GM19372 (cell line): ENCODE measurements at regions not wholly inside any gene's neighbourhood (a gene's known extent, or its start where the extent isn't known, plus 50 kb on each side); places are given as distances from the start of the nearest gene placed in this dataset.

Source experiments
- ATAC-seq: cut with Tn5 transposase; IDR thresholded peaks from one replicate; pipeline ENCODE4 v1.9.1; 2021; ENCODE audit warnings: mild to moderate bottlenecking, low read depth, moderate library complexity; ENCODE audit not compliant: unreplicated experiment

GRCh38 chr5:89998519-89999305, 410.8 kb downstream of the CETN3 start:
- no peak for ATAC-seq

GRCh38 chr5:89996890-89997289, 412.7 kb downstream of the CETN3 start:
- no peak for ATAC-seq

GRCh38 chr5:89996335-89996734, 413.2 kb downstream of the CETN3 start:
- no peak for ATAC-seq

GRCh38 chr5:89994266-89994665, 415.3 kb downstream of the CETN3 start:
- no peak for ATAC-seq

- ATAC-seq = no peak
These were observed 417.4 kb downstream of the CETN3 start for GRCh38 chr5:89992201-89992600.

GRCh38 chr5:89991592-89991991, 418.0 kb downstream of the CETN3 start:
- ATAC-seq = no peak

GRCh38 chr5:89989776-89990175, 419.8 kb downstream of the CETN3 start:
- no peak for ATAC-seq

GRCh38 chr5:89988998-89989655, 420.4 kb downstream of the CETN3 start:
- ATAC-seq = no peak

GRCh38 chr5:89988129-89988810, 421.3 kb downstream of the CETN3 start:
- ATAC-seq = no peak

GRCh38 chr5:89983216-89983615, 426.3 kb downstream of the CETN3 start:
- ATAC-seq = no peak

- no peak for ATAC-seq
These were observed 427.4 kb downstream of the CETN3 start for GRCh38 chr5:89981878-89982773.

GRCh38 chr5:89981021-89981420, 428.5 kb downstream of the CETN3 start:
- no peak for ATAC-seq

GRCh38 chr5:89973516-89973915, 436.0 kb downstream of the CETN3 start:
- no peak for ATAC-seq

- ATAC-seq = no peak
These were observed 436.7 kb downstream of the CETN3 start for GRCh38 chr5:89972901-89973300.

GRCh38 chr5:89968958-89969381, 440.6 kb downstream of the CETN3 start:
- ATAC-seq = no peak

GRCh38 chr5:89967771-89968444, 441.6 kb downstream of the CETN3 start:
- ATAC-seq = no peak

GRCh38 chr5:89956838-89957237, 452.7 kb downstream of the CETN3 start:
- ATAC-seq = no peak

GRCh38 chr5:89954916-89955315, 454.6 kb downstream of the CETN3 start:
- ATAC-seq = no peak

GRCh38 chr5:89951876-89952275, 457.7 kb downstream of the CETN3 start:
- ATAC-seq = no peak

GRCh38 chr5:89950234-89950633, 459.3 kb downstream of the CETN3 start:
- ATAC-seq = no peak
